ENCODE measurements at regions not wholly inside any gene's neighbourhood (a gene's known extent, or its start where the extent isn't known, plus 50 kb on each side); places are given as distances from the start of the nearest gene placed in this dataset.

GRCh38 chr2:64796926-64797325 lies 143.2 kb upstream of the SERTAD2 start:
- Mint-ChIP-seq H3K4me1 (no peaks in the 10 kb centered on the region), H3K27ac (no peak overlapping the region), H3K27me3 (ENCODE audit: low read depth) (peaks cover 5% of the 10 kb centered on the region), H3K4me3 (no peak overlapping the region), H3K9me3 (no peaks in the 10 kb centered on the region), H3K36me3 (ENCODE audit: insufficient read depth in 1 of 3, low read depth in 3 of 3) (no peaks in the 10 kb centered on the region)
- H2AK5ac ChIP-seq (ENCODE audit: insufficient read length, low read length) = no peak overlapping the region
- no peak overlapping the region for H3K4ac ChIP-seq (ENCODE audit: low read depth, low read length)
- H2BK15ac ChIP-seq (ENCODE audit: low read depth, low read length) = no peak overlapping the region
- no peak overlapping the region for H2BK12ac ChIP-seq (ENCODE audit: insufficient read length, low read depth, low read length)
- H3K18ac ChIP-seq (ENCODE audit: insufficient read length, low read depth, low read length) = no peak overlapping the region
- H2BK5ac ChIP-seq (ENCODE audit: insufficient read length, low read length) = no peak overlapping the region
- no peak overlapping the region for H3T11ph ChIP-seq (ENCODE audit: low read length)
- H3K79me1 ChIP-seq (ENCODE audit: insufficient read depth, low read depth, low read length, poor library complexity, severe bottlenecking) = no peaks in the 10 kb centered on the region
- H3K9me3 ChIP-seq (ENCODE audit: control insufficient read depth, low read depth, low read length) = no peaks in the 10 kb centered on the region
- H3K27me3 ChIP-seq (ENCODE audit: insufficient read depth, low read length) = no peaks in the 10 kb centered on the region
- H4K91ac ChIP-seq (ENCODE audit: insufficient read length, low read depth, low read length) = no peak overlapping the region
- H3K56ac ChIP-seq (ENCODE audit: insufficient read length, low read depth, low read length) = no peak overlapping the region
- DNase-seq = no peak
- no peaks in the 10 kb centered on the region for H4K20me1 ChIP-seq (ENCODE audit: control insufficient read depth, insufficient read depth, insufficient read length)
- no peaks in the 10 kb centered on the region for H3K4me1 ChIP-seq (ENCODE audit: insufficient read depth, low read length)
- H3K23ac ChIP-seq (ENCODE audit: insufficient read length, low read depth, low read length) = no peak overlapping the region
- H3K27ac ChIP-seq (ENCODE audit: insufficient read length, low read depth, low read length) = no peak overlapping the region
- no peak overlapping the region for H4K8ac ChIP-seq (replicated peaks; ENCODE audit: insufficient read length, low read depth, low read length)
- no peak overlapping the region for H3K14ac ChIP-seq (ENCODE audit: insufficient read depth, low read length)
- H2BK20ac ChIP-seq (ENCODE audit: low read depth, low read length, poor library complexity, severe bottlenecking) = no peak overlapping the region
- H2BK120ac ChIP-seq (ENCODE audit: low read depth, low read length, poor library complexity, severe bottlenecking) = no peak overlapping the region
- H2AFZ ChIP-seq (ENCODE audit: low read length) = no peak overlapping the region
- H4K5ac ChIP-seq (ENCODE audit: insufficient read length, low read depth, low read length) = no peak overlapping the region
- no peaks in the 10 kb centered on the region for H3K79me2 ChIP-seq (ENCODE audit: insufficient read depth, low read length)
- WGBS (ENCODE audit: extremely low coverage, insufficient read length, low lambda C conversion rate) = 100% methylated on average over 1 of the region's 6 CpGs
- H3K9ac ChIP-seq (ENCODE audit: extremely low read depth, insufficient read length, low read length) = no peak overlapping the region
- no peaks in the 10 kb centered on the region for H3K23me2 ChIP-seq (ENCODE audit: insufficient read length, low read depth, low read length, poor library complexity, severe bottlenecking)
- no peak overlapping the region for H3K4me2 ChIP-seq (ENCODE audit: insufficient read depth, insufficient read length, low read length)
- no peak for TF ChIP-seq CTCF (conservative IDR thresholded peaks at IDR 0.05)

Measured in H9 (cell line).